ENCODE measurements at regions not wholly inside any gene's neighbourhood (a gene's known extent, or its start where the extent isn't known, plus 50 kb on each side); places are given as distances from the start of the nearest gene placed in this dataset.

DNA sequence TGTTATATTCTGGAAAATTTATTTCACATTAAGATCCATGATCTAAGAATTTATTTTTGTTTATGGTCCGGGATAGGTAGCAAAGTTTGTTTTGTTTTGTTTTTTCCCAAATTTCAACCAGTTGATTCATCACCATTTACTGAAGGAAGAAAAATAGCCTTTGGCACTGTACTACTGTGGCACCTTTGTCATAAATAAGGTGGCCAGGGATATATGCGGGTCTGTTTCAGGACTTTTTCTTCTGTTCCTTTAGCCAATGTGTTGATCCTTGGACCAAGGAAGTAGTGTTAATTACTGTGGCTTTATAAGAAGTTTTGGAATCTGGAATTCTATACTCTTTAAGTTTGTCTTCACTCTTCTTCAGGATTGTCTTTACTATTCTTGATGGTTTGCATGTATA lies 171.7 kb downstream of the FAXC start:
- intact Hi-C loops (cut with micrococcal nuclease; ENCODE audit: unreplicated experiment): no loop called here
- ChIA-PET CTCF (no interaction called here), POLR2A (no interaction called here)
- H3K36me3 ChIP-seq (ENCODE audit: control insufficient read depth, insufficient read depth, low read length): no peaks in the 10 kb centered on the region
- DNase-seq: no peak
- no peaks in the 10 kb centered on the region for H3K4me1 Mint-ChIP-seq (ENCODE audit: low read depth, unreplicated experiment)
- peaks cover 19% of the 10 kb centered on the region for H3K9me3 ChIP-seq
- H3K36me3 Mint-ChIP-seq (ENCODE audit: insufficient read depth, unreplicated experiment): no peaks in the 10 kb centered on the region
- peaks cover 14% of the 10 kb centered on the region for H3K9me3 Mint-ChIP-seq (ENCODE audit: unreplicated experiment)
- no peaks in the 10 kb centered on the region for H3K27me3 Mint-ChIP-seq (ENCODE audit: insufficient read depth, unreplicated experiment)
- TF ChIP-seq, protein P1, sequence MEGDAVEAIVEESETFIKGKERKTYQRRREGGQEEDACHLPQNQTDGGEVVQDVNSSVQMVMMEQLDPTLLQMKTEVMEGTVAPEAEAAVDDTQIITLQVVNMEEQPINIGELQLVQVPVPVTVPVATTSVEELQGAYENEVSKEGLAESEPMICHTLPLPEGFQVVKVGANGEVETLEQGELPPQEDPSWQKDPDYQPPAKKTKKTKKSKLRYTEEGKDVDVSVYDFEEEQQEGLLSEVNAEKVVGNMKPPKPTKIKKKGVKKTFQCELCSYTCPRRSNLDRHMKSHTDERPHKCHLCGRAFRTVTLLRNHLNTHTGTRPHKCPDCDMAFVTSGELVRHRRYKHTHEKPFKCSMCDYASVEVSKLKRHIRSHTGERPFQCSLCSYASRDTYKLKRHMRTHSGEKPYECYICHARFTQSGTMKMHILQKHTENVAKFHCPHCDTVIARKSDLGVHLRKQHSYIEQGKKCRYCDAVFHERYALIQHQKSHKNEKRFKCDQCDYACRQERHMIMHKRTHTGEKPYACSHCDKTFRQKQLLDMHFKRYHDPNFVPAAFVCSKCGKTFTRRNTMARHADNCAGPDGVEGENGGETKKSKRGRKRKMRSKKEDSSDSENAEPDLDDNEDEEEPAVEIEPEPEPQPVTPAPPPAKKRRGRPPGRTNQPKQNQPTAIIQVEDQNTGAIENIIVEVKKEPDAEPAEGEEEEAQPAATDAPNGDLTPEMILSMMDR (IDR thresholded peaks at IDR 0.05; ENCODE audit: insufficient read depth in 1 of 2, low read depth in 1 of 2, low read length in 1 of 2, severe bottlenecking in 1 of 2, unreplicated experiment in 1 of 2): no peak
- no peaks in the 10 kb centered on the region for H3K27me3 ChIP-seq (replicated peaks; ENCODE audit: control insufficient read depth, insufficient read depth, low read length)
- H3K4me3 ChIP-seq (ENCODE audit: low read depth, low read length): no peak overlapping the region
- no peak overlapping the region for H3K4me3 Mint-ChIP-seq (ENCODE audit: unreplicated experiment)
- peaks cover 16% of the 10 kb centered on the region; the same call in 1 of the 2 replicates for H3K4me1 ChIP-seq
- no TSS peak for BruUV-seq (replicated peaks)
- no peak overlapping the region for H3K27ac Mint-ChIP-seq (ENCODE audit: unreplicated experiment)

DNA sequence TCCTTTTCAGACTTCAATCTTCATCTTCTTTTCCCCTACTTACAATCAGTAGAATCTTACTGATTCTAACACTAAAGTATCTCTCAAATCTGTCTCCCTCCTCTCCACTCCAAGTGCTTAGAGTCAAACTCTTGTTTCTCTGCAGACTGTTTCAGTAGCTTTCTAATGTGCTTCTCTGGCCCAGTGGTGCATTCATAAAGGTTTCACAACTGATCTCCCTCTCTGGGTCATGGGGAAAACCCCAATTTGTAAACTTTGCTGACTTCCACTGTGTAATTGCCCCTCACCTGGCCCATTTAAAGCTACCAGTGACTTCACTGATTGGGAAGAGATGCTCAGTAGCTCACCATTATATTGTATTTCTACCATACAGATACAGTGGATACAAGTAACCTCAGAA lies 183.6 kb downstream of the FAXC start:
- peaks cover 7% of the 10 kb centered on the region for H3K27me3 Mint-ChIP-seq (ENCODE audit: insufficient read depth, unreplicated experiment)
- Histone ChIP-seq H3K4me3 (ENCODE audit: low read depth, low read length) (no peak overlapping the region), H3K27me3 (replicated peaks; ENCODE audit: control insufficient read depth, insufficient read depth, low read length) (no peaks in the 10 kb centered on the region), H3K36me3 (ENCODE audit: control insufficient read depth, insufficient read depth, low read length) (no peaks in the 10 kb centered on the region), H3K9me3 (no peaks in the 10 kb centered on the region), H3K4me1 (no peaks in the 10 kb centered on the region)
- TF ChIP-seq, protein P1 (IDR thresholded peaks at IDR 0.05; ENCODE audit: insufficient read depth in 1 of 2, low read depth in 1 of 2, low read length in 1 of 2, severe bottlenecking in 1 of 2, unreplicated experiment in 1 of 2): no peak
- no peak for DNase-seq
- H3K4me1 Mint-ChIP-seq (ENCODE audit: low read depth, unreplicated experiment): no peaks in the 10 kb centered on the region
- intact Hi-C loops (cut with micrococcal nuclease; ENCODE audit: unreplicated experiment): no loop called here
- H3K4me3 Mint-ChIP-seq (ENCODE audit: unreplicated experiment): no peak overlapping the region
- no peak overlapping the region for H3K27ac Mint-ChIP-seq (ENCODE audit: unreplicated experiment)
- no peaks in the 10 kb centered on the region for H3K36me3 Mint-ChIP-seq (ENCODE audit: insufficient read depth, unreplicated experiment)
- CTCF ChIA-PET: no interaction called here
- BruUV-seq (replicated peaks): no TSS peak
- POLR2A ChIA-PET: no interaction called here
- no peaks in the 10 kb centered on the region for H3K9me3 Mint-ChIP-seq (ENCODE audit: unreplicated experiment)

DNA sequence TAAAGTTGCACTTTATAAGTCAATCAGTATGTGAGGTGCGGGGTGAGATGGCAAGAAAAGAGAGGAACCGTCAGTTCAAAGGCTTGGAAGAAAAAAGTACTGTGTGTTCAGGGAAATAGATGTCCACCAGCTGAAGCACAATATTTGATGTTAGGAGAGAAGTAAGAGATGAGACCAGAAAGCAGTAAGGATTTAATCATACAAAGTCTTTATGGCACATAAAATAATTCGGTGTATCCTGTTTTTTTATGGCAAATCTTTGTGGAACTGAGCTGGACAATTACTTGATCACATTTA lies 197.2 kb downstream of the FAXC start:
- peaks cover 7% of the 10 kb centered on the region for H3K27me3 Mint-ChIP-seq (ENCODE audit: insufficient read depth, unreplicated experiment)
- Histone ChIP-seq H3K4me1 (no peaks in the 10 kb centered on the region), H3K9me3 (no peaks in the 10 kb centered on the region), H3K4me3 (ENCODE audit: low read depth, low read length) (no peak overlapping the region), H3K27me3 (replicated peaks; ENCODE audit: control insufficient read depth, insufficient read depth, low read length) (no peaks in the 10 kb centered on the region), H3K36me3 (ENCODE audit: control insufficient read depth, insufficient read depth, low read length) (no peaks in the 10 kb centered on the region)
- no peaks in the 10 kb centered on the region for H3K36me3 Mint-ChIP-seq (ENCODE audit: insufficient read depth, unreplicated experiment)
- H3K4me3 Mint-ChIP-seq (ENCODE audit: unreplicated experiment): no peak overlapping the region
- no peaks in the 10 kb centered on the region for H3K9me3 Mint-ChIP-seq (ENCODE audit: unreplicated experiment)
- TF ChIP-seq, protein P1 (IDR thresholded peaks at IDR 0.05; ENCODE audit: insufficient read depth in 1 of 2, low read depth in 1 of 2, low read length in 1 of 2, severe bottlenecking in 1 of 2, unreplicated experiment in 1 of 2): no peak
- intact Hi-C loops (cut with micrococcal nuclease; ENCODE audit: unreplicated experiment): loop anchor here (1.0 kb wide), 2 partner anchors 67 to 90 kb away; no protein-coding TSS in a partner anchor
- H3K4me1 Mint-ChIP-seq (ENCODE audit: low read depth, unreplicated experiment): peaks cover 6% of the 10 kb centered on the region
- ChIA-PET POLR2A (no interaction called here), CTCF (interaction anchor here (1.3 kb wide), 1 partner anchor 89 kb away, joined by 9 read pairs; no protein-coding TSS in a partner anchor)
- no TSS peak for BruUV-seq (replicated peaks)
- DNase-seq: no peak
- H3K27ac Mint-ChIP-seq (ENCODE audit: unreplicated experiment): no peak overlapping the region
